Fibroblast of villous mesenchyme (primary cell): ENCODE measurements at regions not wholly inside any gene's neighbourhood (a gene's known extent, or its start where the extent isn't known, plus 50 kb on each side); places are given as distances from the start of the nearest gene placed in this dataset.
"Not testable (repeated sequence)": the region's sequence is repeated elsewhere in the genome, so short reads cannot be mapped to it uniquely, and the experiment has no call there.

Experiments
- DNase-seq: peaks from one replicate; pipeline ENCODE4 v3.0.0-alpha.2; 2010; ENCODE audit warnings: low read depth
- H3K4me3 ChIP-seq: 2 replicates; pipeline ENCODE4 v1.5.1; 2011; ENCODE audit warnings: low read depth, mild to moderate bottlenecking, low read length
- TF ChIP-seq, protein P1 (sequence below): IDR thresholded peaks from 2 replicates; pipeline ENCODE4 v1.5.1; 2012; ENCODE audit warnings: low read depth, mild to moderate bottlenecking, low read length; ENCODE audit not compliant: insufficient read depth

DNA sequence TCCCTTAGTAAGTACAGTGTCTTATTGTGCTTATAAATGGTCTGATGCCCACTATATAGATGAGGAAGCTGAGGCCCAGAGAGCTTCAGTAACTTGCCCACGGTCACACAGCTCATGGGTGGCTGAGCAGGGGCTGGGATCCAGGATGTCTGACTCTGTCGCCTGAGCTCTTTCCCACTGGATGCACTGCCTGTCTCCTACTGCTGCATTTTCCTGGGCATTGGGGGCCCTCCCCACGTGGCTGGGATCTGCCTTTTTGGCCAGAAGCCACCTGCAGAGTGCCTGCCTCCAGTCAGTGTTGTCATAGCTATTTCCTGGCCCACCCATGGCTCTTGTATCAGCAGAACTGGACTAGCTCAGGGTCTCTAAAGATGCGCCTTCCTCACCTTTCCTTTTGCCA lies 57.5 kb upstream of the TAMM41 start:
- no peak overlapping the region for H3K4me3 ChIP-seq
- DNase-seq = no peak
- TF ChIP-seq, protein P1, sequence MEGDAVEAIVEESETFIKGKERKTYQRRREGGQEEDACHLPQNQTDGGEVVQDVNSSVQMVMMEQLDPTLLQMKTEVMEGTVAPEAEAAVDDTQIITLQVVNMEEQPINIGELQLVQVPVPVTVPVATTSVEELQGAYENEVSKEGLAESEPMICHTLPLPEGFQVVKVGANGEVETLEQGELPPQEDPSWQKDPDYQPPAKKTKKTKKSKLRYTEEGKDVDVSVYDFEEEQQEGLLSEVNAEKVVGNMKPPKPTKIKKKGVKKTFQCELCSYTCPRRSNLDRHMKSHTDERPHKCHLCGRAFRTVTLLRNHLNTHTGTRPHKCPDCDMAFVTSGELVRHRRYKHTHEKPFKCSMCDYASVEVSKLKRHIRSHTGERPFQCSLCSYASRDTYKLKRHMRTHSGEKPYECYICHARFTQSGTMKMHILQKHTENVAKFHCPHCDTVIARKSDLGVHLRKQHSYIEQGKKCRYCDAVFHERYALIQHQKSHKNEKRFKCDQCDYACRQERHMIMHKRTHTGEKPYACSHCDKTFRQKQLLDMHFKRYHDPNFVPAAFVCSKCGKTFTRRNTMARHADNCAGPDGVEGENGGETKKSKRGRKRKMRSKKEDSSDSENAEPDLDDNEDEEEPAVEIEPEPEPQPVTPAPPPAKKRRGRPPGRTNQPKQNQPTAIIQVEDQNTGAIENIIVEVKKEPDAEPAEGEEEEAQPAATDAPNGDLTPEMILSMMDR = no peak

DNA sequence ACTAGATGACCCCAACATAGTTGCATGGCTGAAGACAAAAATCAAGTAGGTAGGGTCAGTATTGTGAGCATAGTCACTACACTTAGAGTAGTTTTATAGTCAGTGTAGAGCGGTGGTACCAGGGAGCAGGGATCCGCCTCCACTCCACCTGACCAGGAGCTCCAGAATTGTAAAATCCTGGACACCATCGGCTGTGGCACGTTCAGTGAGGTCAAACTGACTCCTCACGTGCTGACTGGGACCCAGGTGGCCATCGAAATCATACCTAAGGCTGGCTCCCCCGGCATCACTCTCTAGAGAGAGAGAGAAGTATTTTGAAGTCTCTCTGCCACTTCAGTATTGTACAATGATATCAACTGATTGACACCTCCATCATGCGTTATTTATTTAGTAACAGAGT lies 59.7 kb upstream of the TAMM41 start:
- TF ChIP-seq, protein P1 = no peak
- no peak overlapping the region for H3K4me3 ChIP-seq
- DNase-seq = no peak

DNA sequence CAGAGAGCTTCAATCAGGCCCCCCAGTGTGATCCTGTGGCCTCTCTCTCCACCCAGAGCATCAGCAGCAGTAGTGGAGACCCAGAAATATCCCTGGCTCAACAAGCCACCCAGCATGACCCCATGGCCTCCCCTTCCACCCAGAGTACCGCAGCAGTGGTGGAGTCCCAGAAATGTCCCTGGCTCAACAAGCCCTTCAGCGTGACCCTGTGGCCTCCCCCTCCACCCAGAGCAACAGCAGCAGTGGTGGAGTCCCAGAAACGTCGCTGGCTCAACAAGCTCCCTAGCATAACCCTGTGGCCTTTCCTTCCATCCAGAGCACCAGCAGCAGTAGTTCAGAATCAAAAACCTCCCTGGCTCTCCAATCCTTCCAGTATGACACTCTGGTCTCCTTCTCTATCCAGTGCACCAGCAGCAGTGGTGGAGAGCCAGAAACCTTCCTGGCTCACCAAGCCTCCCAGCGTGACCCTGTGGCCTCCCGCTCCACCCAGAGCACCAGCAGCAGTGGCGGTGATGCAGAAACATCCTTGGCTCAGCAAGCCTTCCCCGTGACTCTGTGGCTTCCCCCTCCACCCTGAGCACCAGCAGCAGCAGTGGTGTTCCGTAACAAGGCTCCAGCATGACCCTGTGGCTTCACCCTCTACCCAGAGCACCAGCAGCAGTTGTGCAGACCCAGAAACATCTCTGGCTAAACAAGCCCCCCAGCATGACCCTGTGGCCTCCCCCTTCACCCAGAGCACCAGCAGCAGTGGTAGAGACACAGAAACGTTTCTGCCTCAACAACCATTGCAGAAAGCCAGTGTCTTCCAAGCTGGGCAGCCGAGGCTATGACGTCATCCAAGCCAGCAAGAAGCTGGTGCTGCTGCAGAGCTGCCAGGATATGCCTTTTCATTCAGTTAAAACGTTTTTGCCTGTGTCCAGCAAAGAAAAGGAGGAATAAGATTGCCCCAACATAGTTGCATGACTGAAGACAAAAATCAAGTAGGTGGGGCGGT lies 61.3 kb upstream of the TAMM41 start:
- TF ChIP-seq, protein P1 = no peak
- no peak for DNase-seq
- no peak overlapping the region for H3K4me3 ChIP-seq

DNA sequence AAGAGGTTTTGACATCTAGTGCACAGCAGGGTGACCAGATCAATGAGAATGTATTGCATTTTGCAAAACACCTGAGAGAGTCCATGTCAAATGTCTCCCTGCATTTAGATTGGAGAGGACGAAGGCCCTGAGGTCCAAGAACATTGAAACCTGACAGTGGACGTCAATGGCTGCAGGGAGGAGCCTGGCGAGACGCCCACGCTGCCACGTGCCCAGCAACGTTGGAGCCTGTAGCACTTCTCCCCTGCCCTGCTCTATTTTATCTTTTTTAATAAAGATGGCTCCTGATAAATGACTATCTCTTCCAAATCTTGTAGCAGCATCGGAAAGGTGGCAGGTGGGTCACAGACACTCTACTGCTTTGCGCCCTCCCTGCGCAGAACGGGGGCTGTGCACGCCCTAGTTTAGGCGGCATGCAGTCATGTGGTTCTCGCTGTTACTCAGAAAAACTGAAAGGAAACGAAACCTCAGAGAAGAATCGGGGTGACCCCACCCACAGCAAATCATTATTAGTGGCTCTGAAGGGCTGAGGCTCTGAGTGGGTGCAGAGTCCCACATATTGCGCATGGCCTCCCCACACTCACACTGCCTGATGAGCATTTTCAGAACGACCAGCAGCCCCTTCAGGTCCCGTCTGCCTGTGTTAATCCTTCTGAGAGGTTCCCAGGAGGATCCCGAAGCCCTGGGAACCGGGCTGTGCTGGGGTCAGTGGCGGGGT lies 62.5 kb upstream of the TAMM41 start:
- no peak overlapping the region for H3K4me3 ChIP-seq
- TF ChIP-seq, protein P1 = no peak
- no peak for DNase-seq

DNA sequence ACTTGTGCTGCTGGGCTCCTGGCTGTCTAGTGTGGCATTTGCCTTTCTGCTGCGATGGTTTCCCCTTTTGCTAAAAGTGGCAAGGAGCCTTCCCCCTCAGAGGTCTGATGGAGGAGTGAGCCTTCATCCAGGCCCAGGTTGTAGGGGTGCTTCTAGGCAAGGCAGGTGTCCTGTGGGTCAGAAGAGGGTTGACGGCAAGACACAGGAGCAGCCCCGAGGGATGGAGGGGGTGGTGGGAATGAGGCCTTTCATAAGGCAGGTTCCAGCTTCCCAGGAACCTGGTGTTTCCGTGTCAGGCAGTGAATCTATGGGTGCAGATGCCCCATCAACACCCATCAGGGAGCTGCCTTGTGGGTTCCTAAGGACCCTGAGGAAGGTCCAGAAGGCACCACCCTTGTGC lies 63.0 kb upstream of the TAMM41 start:
- H3K4me3 ChIP-seq = no peak overlapping the region
- TF ChIP-seq, protein P1 = no peak
- no peak for DNase-seq

DNA sequence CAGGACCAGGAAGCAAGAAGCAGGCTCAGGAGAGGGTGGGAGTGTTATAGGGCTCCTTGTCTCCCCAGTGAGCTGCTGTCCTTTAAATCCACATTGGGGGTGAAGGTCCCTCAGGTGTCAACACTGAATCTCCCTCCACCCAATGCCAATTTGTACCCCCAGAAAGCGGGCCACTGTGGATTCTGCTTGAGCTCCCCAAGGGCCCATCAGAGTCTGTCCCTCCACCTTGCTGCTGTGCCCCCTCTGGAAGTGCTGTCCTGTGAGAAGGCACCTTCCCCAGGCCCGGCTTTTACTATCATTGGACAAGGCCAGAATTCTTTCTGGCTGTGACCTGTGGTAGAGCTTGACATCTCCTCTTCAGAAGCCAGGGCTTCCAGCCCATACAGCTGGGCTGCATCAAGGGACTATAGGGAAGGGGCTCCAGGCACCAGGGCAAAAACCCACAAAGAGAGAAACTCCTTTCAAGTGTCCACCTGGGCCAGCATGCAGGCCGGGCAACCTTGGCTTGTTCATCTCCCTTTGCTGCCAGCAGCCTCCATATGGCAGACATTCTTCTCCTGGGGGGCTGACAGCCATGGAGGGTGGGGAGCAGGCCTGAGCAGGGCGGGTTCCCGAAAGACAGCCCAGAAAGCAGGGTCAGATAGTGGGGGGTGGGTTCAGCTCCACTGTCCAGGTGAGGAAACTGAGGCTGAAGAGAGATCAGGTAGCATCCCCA lies 63.7 kb upstream of the TAMM41 start:
- H3K4me3 ChIP-seq, DNase-seq: not testable (repeated sequence)
